Fibroblast of villous mesenchyme (primary cell): ENCODE measurements at regions not wholly inside any gene's neighbourhood (a gene's known extent, or its start where the extent isn't known, plus 50 kb on each side); places are given as distances from the start of the nearest gene placed in this dataset.
"Not testable (repeated sequence)": the region's sequence is repeated elsewhere in the genome, so short reads cannot be mapped to it uniquely, and the experiment has no call there.

Experiments
- DNase-seq: peaks from one replicate; pipeline ENCODE4 v3.0.0-alpha.2; 2010; ENCODE audit warnings: low read depth
- H3K4me3 ChIP-seq: 2 replicates; pipeline ENCODE4 v1.5.1; 2011; ENCODE audit warnings: low read depth, mild to moderate bottlenecking, low read length
- CTCF ChIP-seq: IDR thresholded peaks from 2 replicates; pipeline ENCODE4 v1.5.1; 2012; ENCODE audit warnings: low read depth, mild to moderate bottlenecking, low read length; ENCODE audit not compliant: insufficient read depth

- not testable (repeated sequence) for DNase-seq, H3K4me3 ChIP-seq
Observed at GRCh38 chr15:20296261-20296660, 245.3 kb downstream of the GOLGA6L6 start.

GRCh38 chr15:20295238-20295811, 246.3 kb downstream of the GOLGA6L6 start:
- no peak overlapping the region for H3K4me3 ChIP-seq
- TF ChIP-seq CTCF, result no peak
- DNase-seq, result no peak

GRCh38 chr15:20294651-20295237, 246.9 kb downstream of the GOLGA6L6 start:
- no peak for TF ChIP-seq CTCF
- no peak overlapping the region for H3K4me3 ChIP-seq
- no peak for DNase-seq

GRCh38 chr15:20292422-20293005, 249.1 kb downstream of the GOLGA6L6 start:
- DNase-seq, H3K4me3 ChIP-seq: not testable (repeated sequence)

- DNase-seq, H3K4me3 ChIP-seq: not testable (repeated sequence)
Observed at GRCh38 chr15:20291616-20292015, 250.0 kb downstream of the GOLGA6L6 start.

- H3K4me3 ChIP-seq, DNase-seq: not testable (repeated sequence)
Observed at GRCh38 chr15:20290606-20291005, 251.0 kb downstream of the GOLGA6L6 start.

GRCh38 chr15:20289538-20290103, 252.0 kb downstream of the GOLGA6L6 start:
- not testable (repeated sequence) for DNase-seq, H3K4me3 ChIP-seq

GRCh38 chr15:20288800-20289537, 252.6 kb downstream of the GOLGA6L6 start:
- DNase-seq, H3K4me3 ChIP-seq: not testable (repeated sequence)

- DNase-seq, H3K4me3 ChIP-seq: not testable (repeated sequence)
Observed at GRCh38 chr15:20286559-20286958, 255.0 kb downstream of the GOLGA6L6 start.

GRCh38 chr15:20285696-20286300, 255.8 kb downstream of the GOLGA6L6 start:
- not testable (repeated sequence) for H3K4me3 ChIP-seq, DNase-seq

GRCh38 chr15:20284891-20285535, 256.6 kb downstream of the GOLGA6L6 start:
- not testable (repeated sequence) for H3K4me3 ChIP-seq, DNase-seq

GRCh38 chr15:20283651-20284050, 257.9 kb downstream of the GOLGA6L6 start:
- not testable (repeated sequence) for DNase-seq

GRCh38 chr15:20282491-20282943, 259.1 kb downstream of the GOLGA6L6 start:
- not testable (repeated sequence) for DNase-seq

More at GRCh38 chr15:20283651-20284050, 257.9 kb downstream of the GOLGA6L6 start:
- not testable (repeated sequence) for H3K4me3 ChIP-seq

GRCh38 chr15:20281567-20282275, 259.9 kb downstream of the GOLGA6L6 start:
- DNase-seq, H3K4me3 ChIP-seq: not testable (repeated sequence)

More at GRCh38 chr15:20282491-20282943, 259.1 kb downstream of the GOLGA6L6 start:
- H3K4me3 ChIP-seq, result not testable (repeated sequence)
